ENCODE measurements at regions not wholly inside any gene's neighbourhood (a gene's known extent, or its start where the extent isn't known, plus 50 kb on each side); places are given as distances from the start of the nearest gene placed in this dataset.

- TF ChIP-seq CTCF (IDR thresholded peaks at IDR 0.05) = no peak
- no peak for TF ChIP-seq POLR2A (IDR thresholded peaks at IDR 0.05)
These were observed 278.4 kb downstream of the PTPRC start for GRCh38 chr1:198917226-198917625.
